Choroid plexus epithelial cell (primary cell): ENCODE measurements at regions not wholly inside any gene's neighbourhood (a gene's known extent, or its start where the extent isn't known, plus 50 kb on each side); places are given as distances from the start of the nearest gene placed in this dataset.

Experiments used
- DNase-seq: peaks from one replicate; pipeline ENCODE4 v3.0.0-alpha.2; 2010; ENCODE audit warnings: low read depth
- H3K4me3 ChIP-seq: 2 replicates; pipeline ENCODE4 v1.5.1; 2011; ENCODE audit warnings: low read depth, mild to moderate bottlenecking, control low read depth, low read length, moderate library complexity
- CTCF ChIP-seq: conservative IDR thresholded peaks from 2 replicates; pipeline ENCODE4 v1.5.1; 2011; ENCODE audit warnings: low read depth, mild to moderate bottlenecking, control low read depth, inconsistent platforms, low read length, moderate library complexity

DNA sequence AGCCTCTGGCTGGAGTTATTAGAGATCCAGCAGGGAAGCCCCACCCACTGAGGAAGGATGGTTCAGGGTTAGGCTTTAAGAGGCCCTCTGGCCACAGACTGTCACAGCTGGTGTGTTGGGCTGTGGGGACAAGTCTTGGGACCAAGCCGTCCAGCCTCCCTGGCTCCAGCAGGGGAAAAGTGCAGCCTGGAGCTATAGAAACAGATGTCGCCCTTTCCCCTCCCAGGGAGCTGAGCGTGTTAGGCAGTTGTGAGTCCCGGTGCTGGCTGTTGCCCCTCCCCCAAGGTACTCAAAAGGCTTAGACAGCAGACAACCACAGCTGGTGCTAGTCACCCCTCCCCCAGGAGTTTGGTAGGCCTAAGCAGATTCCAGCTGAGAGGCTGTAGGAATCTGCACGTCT is 143.4 kb downstream of the TMEM168 start:
- no peak for TF ChIP-seq CTCF

GRCh38 chr7:112648781-112649180 is 141.4 kb downstream of the TMEM168 start:
- DNase-seq = no peak
- H3K4me3 ChIP-seq = no peak overlapping the region
- no peak for TF ChIP-seq CTCF

More for the DNA sequence above, 143.4 kb downstream of the TMEM168 start:
- no peak overlapping the region for H3K4me3 ChIP-seq
- no peak for DNase-seq

DNA sequence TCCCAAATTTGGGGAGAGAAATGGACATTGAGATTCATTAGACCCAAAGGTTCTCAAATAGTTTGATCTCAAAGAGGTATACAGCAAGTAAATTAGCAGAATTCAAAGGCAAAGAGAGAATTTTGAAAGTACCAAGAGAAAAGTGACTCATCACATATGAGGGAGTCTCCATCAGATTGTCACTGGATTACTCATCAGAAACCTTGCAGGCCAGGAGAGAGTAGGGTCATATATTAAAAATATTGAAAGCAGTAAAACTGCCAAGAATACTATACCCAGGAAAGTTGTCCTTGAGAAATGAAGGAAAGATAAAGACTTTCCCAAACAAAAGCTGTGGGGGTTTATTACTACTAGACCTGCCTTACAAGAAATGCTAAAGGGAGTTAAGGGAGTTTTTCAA is 140.6 kb downstream of the TMEM168 start:
- no peak overlapping the region for H3K4me3 ChIP-seq
- no peak for TF ChIP-seq CTCF
- no peak for DNase-seq

DNA sequence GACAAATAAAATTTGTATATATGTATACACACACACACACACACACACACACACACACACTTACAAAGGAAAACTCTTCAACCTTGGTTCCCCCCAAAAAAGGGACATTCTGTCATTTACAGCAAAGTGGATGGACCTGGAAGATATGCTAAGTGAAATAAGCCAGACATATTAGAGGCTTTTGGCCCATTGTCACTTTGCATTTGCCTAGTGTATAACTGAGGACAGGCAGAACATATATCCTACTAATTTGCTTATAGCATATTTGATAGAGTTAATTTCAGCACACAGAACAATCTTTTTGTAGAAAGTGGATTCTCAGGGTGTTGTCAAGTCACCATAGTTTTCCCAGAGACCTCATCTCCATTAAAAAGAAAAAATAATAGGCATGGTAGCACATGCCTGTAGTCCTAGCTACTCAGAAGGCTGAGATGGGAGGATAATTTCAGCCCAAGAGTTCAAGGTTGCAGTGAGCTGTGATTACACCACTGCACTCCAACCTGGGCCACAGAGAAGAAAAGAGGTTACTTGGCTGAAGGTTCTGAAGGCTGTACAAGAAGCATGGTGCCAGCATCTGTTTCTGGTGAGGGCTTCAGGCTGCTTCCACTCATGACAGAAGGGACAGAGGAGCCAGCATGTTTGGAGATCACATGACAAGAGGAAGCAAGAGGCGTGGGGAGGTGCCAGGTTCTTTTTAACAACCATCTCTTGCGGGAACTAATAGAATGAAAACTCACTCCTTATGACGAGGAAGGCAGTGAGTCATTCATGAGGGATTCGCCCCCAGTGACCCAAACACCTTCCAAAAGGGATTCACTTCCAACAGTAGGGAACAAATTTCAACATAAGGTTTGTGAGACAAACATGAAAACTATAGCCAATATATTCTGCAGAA is 135.6 kb downstream of the TMEM168 start:
- peak; percentile 51 for DNase-seq
- H3K4me3 ChIP-seq = no peak overlapping the region
- no peak for TF ChIP-seq CTCF

DNA sequence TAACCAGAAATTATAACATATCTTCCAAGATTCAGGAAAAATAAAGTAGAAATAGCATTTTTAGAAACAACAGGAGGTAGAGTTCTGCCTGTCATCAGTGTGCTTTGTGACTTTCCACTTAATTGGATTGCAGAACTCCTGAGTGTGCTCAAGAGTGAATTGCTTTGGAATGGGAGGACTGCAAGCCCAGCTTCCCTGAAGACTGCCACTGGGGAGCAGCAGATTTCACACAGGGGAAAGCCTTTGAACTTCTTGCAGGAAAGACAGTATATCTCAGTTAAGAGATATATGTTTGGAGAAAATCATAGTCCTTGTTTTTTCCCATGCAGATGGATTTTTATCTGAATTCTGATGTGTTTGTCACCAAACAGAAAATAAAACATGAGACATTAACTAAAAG is 124.5 kb downstream of the TMEM168 start:
- no peak overlapping the region for H3K4me3 ChIP-seq
- peak; percentile 60 for TF ChIP-seq CTCF

GRCh38 chr7:112668561-112668960 is 121.6 kb downstream of the TMEM168 start:
- no peak for TF ChIP-seq CTCF
- no peak for DNase-seq
- H3K4me3 ChIP-seq = no peak overlapping the region

More for the DNA sequence above, 124.5 kb downstream of the TMEM168 start:
- peak; percentile 58 for DNase-seq

- no peak overlapping the region for H3K4me3 ChIP-seq
- DNase-seq = no peak
- TF ChIP-seq CTCF = no peak
Measured at GRCh38 chr7:112669306-112669705, 120.9 kb downstream of the TMEM168 start.
